NCI-H2196 treated with DMSO at 0.1 percent for 48 hours (cell line): ENCODE measurements at regions not wholly inside any gene's neighbourhood (a gene's known extent, or its start where the extent isn't known, plus 50 kb on each side); places are given as distances from the start of the nearest gene placed in this dataset.
"Not testable (repeated sequence)": the region's sequence is repeated elsewhere in the genome, so short reads cannot be mapped to it uniquely, and the experiment has no call there.

Source experiments
- DNase-seq: peaks from one replicate; lab custom pipeline; 2025; ENCODE audit not compliant: unreplicated experiment; lab: John Stamatoyannopoulos, UW

GRCh38 chr4:130922955-130923354 lies 1827.0 kb downstream of the C4orf33 start:
- DNase-seq: no peak

GRCh38 chr4:130955520-130955919 lies 1859.6 kb downstream of the C4orf33 start:
- no peak for DNase-seq

- DNase-seq: no peak
Measured at GRCh38 chr4:130985371-130985770, 1889.4 kb downstream of the C4orf33 start.

- no peak for DNase-seq
Measured at GRCh38 chr4:130995988-130996387, 1900.0 kb downstream of the C4orf33 start.

- no peak for DNase-seq
Measured at GRCh38 chr4:131001371-131001770, 1905.4 kb downstream of the C4orf33 start.

GRCh38 chr4:131002132-131002531 lies 1906.2 kb downstream of the C4orf33 start:
- DNase-seq: no peak

GRCh38 chr4:131006388-131006787 lies 1910.4 kb downstream of the C4orf33 start:
- DNase-seq: no peak

GRCh38 chr4:131011961-131012360 lies 1916.0 kb downstream of the C4orf33 start:
- not testable (repeated sequence) for DNase-seq

- no peak for DNase-seq
Measured at GRCh38 chr4:131013226-131013625, 1917.3 kb downstream of the C4orf33 start.

- DNase-seq: no peak
Measured at GRCh38 chr4:131026771-131027170, 1930.8 kb downstream of the C4orf33 start.

- no peak for DNase-seq
Measured at GRCh38 chr4:131044368-131044767, 1948.4 kb downstream of the C4orf33 start.

GRCh38 chr4:131046821-131047220 lies 1950.9 kb downstream of the C4orf33 start:
- DNase-seq: no peak

GRCh38 chr4:131052646-131053045 lies 1956.7 kb downstream of the C4orf33 start:
- DNase-seq: no peak

- DNase-seq: no peak
Measured at GRCh38 chr4:131054489-131055019, 1958.6 kb downstream of the C4orf33 start.

GRCh38 chr4:131061734-131062133 lies 1965.8 kb downstream of the C4orf33 start:
- DNase-seq: no peak

GRCh38 chr4:131063878-131064277 lies 1967.9 kb downstream of the C4orf33 start:
- DNase-seq: no peak

- no peak for DNase-seq
Measured at GRCh38 chr4:131081069-131081468, 1985.1 kb downstream of the C4orf33 start.

- no peak for DNase-seq
Measured at GRCh38 chr4:131084997-131085396, 1989.0 kb downstream of the C4orf33 start.

GRCh38 chr4:131091896-131092295 lies 1995.9 kb downstream of the C4orf33 start:
- DNase-seq: no peak

- no peak for DNase-seq
Measured at GRCh38 chr4:131093303-131093702, 1997.4 kb downstream of the C4orf33 start.

- DNase-seq: no peak
Measured at GRCh38 chr4:131098976-131099375, 2003.0 kb downstream of the C4orf33 start.

GRCh38 chr4:131113273-131113672 lies 2017.3 kb downstream of the C4orf33 start:
- DNase-seq: no peak

GRCh38 chr4:131113704-131114103 lies 2017.8 kb downstream of the C4orf33 start:
- DNase-seq: no peak

- no peak for DNase-seq
Measured at GRCh38 chr4:131119661-131120060, 2023.7 kb downstream of the C4orf33 start.
